MG63 (cell line): ENCODE measurements at regions not wholly inside any gene's neighbourhood (a gene's known extent, or its start where the extent isn't known, plus 50 kb on each side); places are given as distances from the start of the nearest gene placed in this dataset.

ENCODE experiments used
- DNase-seq: peaks from one replicate; pipeline ENCODE4 v3.0.0-alpha.2; 2020
- H3K27me3 ChIP-seq: fragments of 250-450 bp; sonication (Bioruptor Pico); 2 replicates; pipeline ENCODE4 v1.5.1; 2020; ENCODE audit warnings: mild to moderate bottlenecking, moderate library complexity
- H3K36me3 ChIP-seq: fragments of 250-450 bp; sonication (Bioruptor Pico); 2 replicates; pipeline ENCODE4 v1.5.1; 2020; ENCODE audit warnings: mild to moderate bottlenecking, moderate library complexity
- H3K4me3 ChIP-seq: fragments of 250-450 bp; sonication (Bioruptor Pico); 2 replicates; pipeline ENCODE4 v1.5.1; 2020; ENCODE audit warnings: mild to moderate bottlenecking, moderate library complexity
- H3K9me3 ChIP-seq: fragments of 250-450 bp; sonication (Bioruptor Pico); 2 replicates; pipeline ENCODE4 v1.5.1; 2020; ENCODE audit warnings: mild to moderate bottlenecking, moderate library complexity

DNA sequence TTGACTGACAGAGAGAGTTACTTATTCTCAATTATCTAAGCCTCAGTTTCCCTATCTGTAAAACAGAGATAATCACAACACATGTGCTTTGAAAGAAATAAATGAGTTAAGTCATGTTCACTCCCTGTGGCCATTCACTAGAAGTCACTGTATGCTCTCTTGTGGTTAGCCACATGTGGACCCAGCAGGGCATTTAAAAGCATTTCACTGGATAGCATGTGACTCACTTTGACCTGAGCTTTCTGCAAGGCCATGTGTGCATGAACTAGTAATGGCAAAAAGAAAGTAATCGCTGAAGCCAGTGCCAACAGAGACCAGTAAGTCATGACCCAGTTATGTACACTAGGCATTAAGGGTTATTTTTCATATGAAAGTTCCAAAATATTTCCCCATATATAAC is 557.0 kb upstream of the IGFBP3 start:
- Histone ChIP-seq H3K36me3 (no peaks in the 10 kb centered on the region), H3K9me3 (peaks cover 3% of the 10 kb centered on the region), H3K4me3 (no peak overlapping the region), H3K27me3 (no peaks in the 10 kb centered on the region)
- peak; percentile 50 for DNase-seq

DNA sequence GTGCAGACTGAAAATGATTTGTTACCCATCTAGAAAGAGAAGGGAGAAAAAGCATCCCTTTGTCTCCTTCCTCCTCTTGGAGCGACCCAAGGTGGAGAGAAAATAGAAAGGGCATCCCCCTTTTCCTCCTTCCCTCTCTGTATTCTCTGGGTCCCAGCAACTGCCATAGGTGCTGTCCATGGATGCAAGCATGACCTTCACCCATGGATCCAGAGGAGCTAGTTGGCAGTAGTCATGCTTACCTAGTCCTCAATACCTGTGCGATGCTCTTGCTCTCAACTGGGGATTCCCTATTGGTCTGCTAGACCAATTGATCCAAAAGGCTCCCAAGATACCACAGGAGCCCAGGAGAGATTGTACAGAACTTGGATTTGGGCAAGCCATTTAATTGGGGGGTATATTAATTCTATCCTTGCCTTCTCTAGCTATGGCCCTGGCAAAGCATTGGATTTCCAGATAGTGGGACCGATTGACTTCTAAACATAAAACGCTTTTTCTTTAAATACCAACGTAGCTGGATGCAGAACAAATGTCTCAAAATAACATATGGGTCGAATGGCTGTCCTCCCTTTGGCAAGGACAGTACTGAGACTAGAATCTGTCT is 547.8 kb upstream of the IGFBP3 start:
- Histone ChIP-seq H3K4me3 (no peak overlapping the region), H3K27me3 (no peaks in the 10 kb centered on the region), H3K36me3 (no peaks in the 10 kb centered on the region), H3K9me3 (peaks cover 37% of the 10 kb centered on the region)
- no peak for DNase-seq

DNA sequence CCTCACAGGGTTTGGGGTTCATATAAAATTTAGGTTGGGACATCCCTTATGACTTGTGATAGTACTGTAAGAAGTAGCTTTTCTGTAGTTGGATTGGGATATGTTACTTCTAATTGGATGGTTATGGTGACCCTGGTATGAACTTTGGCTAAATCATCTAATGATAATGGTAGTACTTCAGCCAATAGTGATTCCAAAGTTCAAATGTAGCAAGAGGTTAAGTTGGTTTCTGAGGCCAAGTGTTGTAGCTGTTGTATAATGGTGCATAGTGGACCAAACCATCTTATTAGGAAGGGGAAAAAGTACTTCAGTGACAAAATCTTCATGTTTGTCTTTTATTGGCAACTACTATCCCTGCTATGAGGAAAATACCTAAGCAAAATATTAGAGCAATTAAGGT is 542.1 kb upstream of the IGFBP3 start:
- Histone ChIP-seq H3K4me3 (no peak overlapping the region), H3K36me3 (no peaks in the 10 kb centered on the region), H3K27me3 (no peaks in the 10 kb centered on the region), H3K9me3 (peaks cover 36% of the 10 kb centered on the region)
- DNase-seq, result no peak

DNA sequence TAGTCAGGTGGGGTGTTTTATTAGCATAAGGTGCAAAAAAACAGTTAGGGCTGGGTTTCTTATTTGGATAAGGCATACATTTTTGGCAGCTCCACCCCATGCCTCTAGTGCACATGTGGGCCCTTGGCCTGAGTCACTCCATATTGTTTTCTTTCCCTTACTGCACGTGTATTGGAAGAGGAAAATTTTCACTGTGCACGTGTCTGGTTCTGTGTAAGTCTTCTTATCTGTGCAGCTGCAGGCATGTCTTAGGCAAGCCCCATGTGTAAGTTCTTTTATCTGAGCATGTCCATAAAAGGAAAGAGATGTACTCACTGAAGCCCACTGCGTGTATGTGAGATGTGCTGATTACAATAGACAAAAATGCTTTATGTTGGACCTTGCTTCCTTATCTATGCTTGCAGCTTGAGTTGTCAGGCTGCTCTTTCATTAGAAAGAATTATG is 540.3 kb upstream of the IGFBP3 start:
- no peak overlapping the region for H3K4me3 ChIP-seq
- H3K36me3 ChIP-seq, result peaks cover 4% of the 10 kb centered on the region
- peaks cover 37% of the 10 kb centered on the region for H3K9me3 ChIP-seq
- no peak for DNase-seq
- no peaks in the 10 kb centered on the region for H3K27me3 ChIP-seq

DNA sequence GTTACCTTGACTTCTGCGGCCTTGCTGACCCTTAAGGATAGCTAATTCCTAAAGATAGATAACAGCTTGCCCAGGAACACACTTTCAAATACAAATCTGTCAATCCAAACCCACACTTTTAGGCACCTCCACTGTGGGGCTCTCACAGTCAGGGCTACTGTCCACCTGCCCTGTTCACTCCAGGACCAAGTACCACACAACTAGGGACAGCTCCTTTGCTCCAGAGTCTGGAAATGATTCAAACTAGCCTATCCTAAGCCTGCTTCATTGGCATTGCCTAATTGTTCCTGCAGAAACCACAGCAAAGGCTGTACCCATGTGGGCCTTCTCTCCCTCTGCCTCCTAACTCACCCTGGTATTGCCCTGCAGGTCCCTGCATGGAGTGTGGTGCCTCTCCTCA is 538.9 kb upstream of the IGFBP3 start:
- Histone ChIP-seq H3K27me3 (no peaks in the 10 kb centered on the region), H3K9me3 (peaks cover 31% of the 10 kb centered on the region), H3K4me3 (no peak overlapping the region), H3K36me3 (peaks cover 4% of the 10 kb centered on the region)
- DNase-seq, result no peak

DNA sequence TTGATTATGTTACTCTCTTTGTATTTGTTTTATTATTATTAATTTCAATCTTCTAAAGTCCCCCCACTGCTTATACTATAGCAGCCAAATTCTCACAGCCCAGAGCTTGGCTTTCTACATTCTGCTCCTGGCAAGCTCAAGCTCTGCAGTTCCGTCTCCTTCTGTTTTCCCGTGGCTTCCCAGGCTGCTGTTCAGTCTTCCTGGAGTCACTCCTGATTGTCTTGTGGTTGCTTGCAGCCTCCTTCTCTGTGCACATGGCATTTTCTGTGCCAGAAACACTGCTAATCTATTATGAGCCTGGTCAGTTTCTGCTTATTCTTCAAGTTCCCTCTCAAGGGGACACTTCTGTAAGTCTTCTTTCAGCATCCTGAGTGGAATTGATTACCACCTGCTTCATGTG is 533.7 kb upstream of the IGFBP3 start:
- peak; percentile 10 for DNase-seq
- no peaks in the 10 kb centered on the region for H3K27me3 ChIP-seq
- H3K9me3 ChIP-seq, result peaks cover 17% of the 10 kb centered on the region
- H3K4me3 ChIP-seq, result no peak overlapping the region
- peaks cover 4% of the 10 kb centered on the region for H3K36me3 ChIP-seq

DNA sequence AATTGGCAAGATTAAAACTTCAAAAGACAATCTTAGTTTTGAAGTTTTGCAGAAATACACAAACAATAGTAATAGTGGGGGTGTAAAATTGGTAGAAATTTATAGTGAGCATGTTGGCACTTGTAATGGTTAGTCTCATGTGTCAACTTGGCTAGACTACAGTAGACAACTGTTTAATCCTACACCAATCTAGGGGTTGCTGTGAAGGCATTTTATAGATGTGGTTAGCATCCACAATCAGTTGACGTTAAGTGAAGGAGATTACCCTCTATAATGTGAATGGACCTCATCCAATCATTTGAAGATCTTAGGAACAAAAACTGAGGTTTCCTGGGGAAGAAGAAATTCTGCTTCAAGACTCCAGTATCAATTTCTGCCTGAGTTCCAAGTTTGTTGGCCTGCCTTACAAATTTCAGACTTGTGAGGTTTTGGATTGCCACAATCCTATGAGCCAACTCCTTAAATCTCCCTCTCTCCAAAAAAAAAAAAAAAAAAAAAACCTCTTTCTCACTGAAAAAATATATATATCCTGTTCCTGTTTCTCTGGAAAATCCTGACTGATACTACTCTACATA is 531.6 kb upstream of the IGFBP3 start:
- H3K4me3 ChIP-seq, result no peak overlapping the region
- peaks cover 10% of the 10 kb centered on the region; the same call in 1 of the 2 replicates for H3K9me3 ChIP-seq
- no peaks in the 10 kb centered on the region for H3K27me3 ChIP-seq
- DNase-seq, result no peak
- peaks cover 4% of the 10 kb centered on the region for H3K36me3 ChIP-seq

DNA sequence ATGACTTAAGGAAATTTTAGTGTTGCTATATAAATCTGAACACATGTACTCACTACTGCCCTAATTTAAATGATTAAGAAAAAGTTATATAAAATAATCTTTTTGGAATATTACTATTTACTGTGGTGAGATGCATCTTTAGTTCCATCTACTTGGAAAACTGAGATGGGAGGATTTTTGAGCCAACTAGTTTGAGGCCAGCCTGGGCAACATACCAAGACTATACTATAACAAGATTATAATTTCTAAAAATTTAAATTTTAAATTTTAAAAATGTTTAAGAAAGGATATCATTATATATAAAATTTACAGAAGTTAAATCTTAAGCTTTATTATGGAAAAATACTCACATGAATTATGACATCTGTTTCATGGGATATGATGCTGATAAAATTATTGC is 530.8 kb upstream of the IGFBP3 start:
- Histone ChIP-seq H3K4me3 (no peak overlapping the region), H3K36me3 (no peaks in the 10 kb centered on the region), H3K9me3 (peaks cover 6% of the 10 kb centered on the region; the same call in 1 of the 2 replicates), H3K27me3 (no peaks in the 10 kb centered on the region)
- DNase-seq, result no peak

DNA sequence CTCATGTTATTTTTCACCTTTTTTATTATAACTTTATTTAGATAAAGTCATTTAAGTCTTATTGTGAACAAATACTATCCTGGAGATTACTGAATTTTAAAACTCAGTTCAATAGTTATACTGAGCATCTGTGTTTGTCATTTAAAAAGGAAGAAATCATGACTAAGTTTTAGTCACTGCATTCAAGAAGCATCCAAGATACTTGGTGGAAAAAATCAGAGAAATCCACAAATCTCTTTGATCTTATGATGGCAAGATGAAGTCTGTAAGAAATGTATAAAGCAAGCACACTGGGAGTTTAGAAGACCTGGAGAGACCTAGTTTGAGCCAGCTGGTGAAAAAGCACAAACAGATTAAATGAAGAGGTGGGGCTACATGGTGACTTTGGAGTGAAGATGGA is 529.8 kb upstream of the IGFBP3 start:
- DNase-seq, result no peak
- Histone ChIP-seq H3K36me3 (no peaks in the 10 kb centered on the region), H3K4me3 (no peak overlapping the region)

DNA sequence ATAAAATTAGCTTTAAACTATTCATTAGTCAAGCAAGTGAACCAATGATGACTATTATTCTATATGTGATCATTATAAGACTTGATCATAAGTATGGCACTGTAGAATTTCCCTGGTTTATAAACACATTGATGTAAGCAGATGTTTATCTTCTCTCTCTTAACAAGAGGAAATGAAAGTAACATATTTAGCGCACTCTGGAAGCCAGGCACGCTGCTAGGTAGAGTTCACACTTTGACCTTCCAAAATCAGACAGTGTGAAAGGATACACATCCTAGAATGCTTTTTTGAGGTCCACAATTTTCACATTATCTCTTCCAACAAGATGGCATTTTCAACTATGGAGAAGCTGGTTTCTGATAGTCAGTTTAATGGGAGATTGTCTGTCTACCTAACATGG is 529.4 kb upstream of the IGFBP3 start:
- H3K27me3 ChIP-seq, result no peaks in the 10 kb centered on the region
- H3K4me3 ChIP-seq, result no peak overlapping the region
- no peak for DNase-seq
- H3K36me3 ChIP-seq, result no peaks in the 10 kb centered on the region
- peaks cover 6% of the 10 kb centered on the region; the same call in 1 of the 2 replicates for H3K9me3 ChIP-seq

More for the DNA sequence above, 529.8 kb upstream of the IGFBP3 start:
- no peaks in the 10 kb centered on the region for H3K27me3 ChIP-seq
- H3K9me3 ChIP-seq, result peaks cover 6% of the 10 kb centered on the region; the same call in 1 of the 2 replicates

DNA sequence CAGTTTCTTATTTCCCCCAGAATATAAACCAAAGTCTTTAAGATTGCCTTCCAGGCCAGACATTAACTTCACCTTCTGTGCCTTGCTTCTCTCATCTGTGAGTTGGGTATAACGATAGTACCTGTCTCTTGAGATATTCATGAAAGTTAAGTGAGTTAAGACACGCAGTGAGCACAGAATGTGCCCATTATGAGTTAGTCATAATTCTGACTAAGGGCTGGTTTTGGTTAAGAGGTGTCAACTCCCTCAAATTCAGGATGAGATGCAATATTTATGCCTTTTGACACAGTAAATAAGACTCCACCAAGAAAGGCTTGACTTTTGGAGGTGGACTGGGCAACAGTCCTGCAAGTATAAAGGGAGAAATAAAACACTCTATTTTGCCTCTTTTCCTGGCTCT is 528.7 kb upstream of the IGFBP3 start:
- Histone ChIP-seq H3K27me3 (no peaks in the 10 kb centered on the region), H3K36me3 (no peaks in the 10 kb centered on the region), H3K9me3 (peaks cover 6% of the 10 kb centered on the region; the same call in 1 of the 2 replicates), H3K4me3 (no peak overlapping the region)
- DNase-seq, result no peak

DNA sequence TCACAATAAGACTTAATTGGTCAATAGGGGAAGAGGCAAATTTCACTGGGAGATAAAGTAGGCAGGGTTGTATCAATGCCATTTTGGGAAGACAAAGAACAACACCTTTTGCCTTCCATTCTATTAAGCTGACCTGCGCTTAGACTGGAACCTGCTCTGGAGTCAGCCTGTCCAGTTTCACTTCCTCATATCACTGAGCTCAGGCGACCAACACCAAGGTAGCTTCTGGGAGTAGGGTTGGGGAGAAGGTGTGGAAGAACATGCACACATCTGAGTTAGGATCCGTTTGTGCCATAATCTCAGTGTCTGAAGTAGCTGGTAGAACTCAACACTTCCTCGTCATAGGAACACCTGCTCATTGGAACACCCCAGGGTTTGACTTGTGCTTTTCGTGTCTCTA is 527.4 kb upstream of the IGFBP3 start:
- H3K4me3 ChIP-seq, result no peak overlapping the region
- no peak for DNase-seq
- H3K9me3 ChIP-seq, result 0 out of 2 replicates have a peak, but pooled peaks cover 5% of the 10 kb centered on the region
- H3K27me3 ChIP-seq, result no peaks in the 10 kb centered on the region
- H3K36me3 ChIP-seq, result no peaks in the 10 kb centered on the region

DNA sequence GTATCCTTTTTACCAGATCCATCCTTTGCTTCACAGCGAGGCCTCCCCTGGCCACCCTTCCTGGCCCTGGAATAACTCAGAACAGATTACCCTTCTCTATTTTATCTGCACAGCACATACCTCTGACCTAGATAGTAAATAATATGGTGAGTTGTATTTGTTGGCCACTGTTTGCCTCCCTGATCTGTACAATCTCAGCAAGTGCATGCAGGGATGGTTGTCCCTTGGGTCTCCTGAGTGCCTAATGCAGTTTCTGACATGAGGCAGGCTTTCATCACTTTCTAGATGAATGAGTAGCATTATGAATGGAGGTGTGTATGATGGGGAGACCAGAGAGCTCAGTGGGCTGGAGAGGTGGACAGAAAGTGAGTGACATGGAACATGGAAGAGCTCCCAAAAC is 525.1 kb upstream of the IGFBP3 start:
- H3K9me3 ChIP-seq, result 0 out of 2 replicates have a peak, but pooled peaks cover 5% of the 10 kb centered on the region
- H3K27me3 ChIP-seq, result no peaks in the 10 kb centered on the region
- DNase-seq, result no peak
- no peaks in the 10 kb centered on the region for H3K36me3 ChIP-seq
- no peak overlapping the region for H3K4me3 ChIP-seq

DNA sequence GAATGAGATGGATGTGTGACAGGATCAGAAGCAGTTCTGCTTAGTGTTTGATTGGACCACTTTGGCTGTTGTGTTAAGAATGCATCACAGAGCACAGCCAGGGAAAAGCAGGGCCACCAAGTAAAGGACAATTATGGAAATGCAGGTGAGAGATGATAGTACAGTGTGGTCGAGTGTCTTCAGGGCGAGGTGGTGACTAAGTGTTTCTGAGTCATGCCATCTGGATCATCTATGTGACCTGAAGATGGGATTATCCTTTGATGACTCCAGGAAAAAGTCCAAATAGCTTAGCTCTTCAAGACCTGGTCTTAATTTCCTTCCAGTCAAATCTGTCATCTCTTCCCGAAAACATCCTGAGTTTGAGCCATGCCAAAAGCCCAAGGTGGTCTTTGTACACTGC is 523.2 kb upstream of the IGFBP3 start:
- Histone ChIP-seq H3K27me3 (no peaks in the 10 kb centered on the region), H3K4me3 (no peak overlapping the region), H3K36me3 (no peaks in the 10 kb centered on the region), H3K9me3 (0 out of 2 replicates have a peak, but pooled peaks cover 3% of the 10 kb centered on the region)
- DNase-seq, result no peak

DNA sequence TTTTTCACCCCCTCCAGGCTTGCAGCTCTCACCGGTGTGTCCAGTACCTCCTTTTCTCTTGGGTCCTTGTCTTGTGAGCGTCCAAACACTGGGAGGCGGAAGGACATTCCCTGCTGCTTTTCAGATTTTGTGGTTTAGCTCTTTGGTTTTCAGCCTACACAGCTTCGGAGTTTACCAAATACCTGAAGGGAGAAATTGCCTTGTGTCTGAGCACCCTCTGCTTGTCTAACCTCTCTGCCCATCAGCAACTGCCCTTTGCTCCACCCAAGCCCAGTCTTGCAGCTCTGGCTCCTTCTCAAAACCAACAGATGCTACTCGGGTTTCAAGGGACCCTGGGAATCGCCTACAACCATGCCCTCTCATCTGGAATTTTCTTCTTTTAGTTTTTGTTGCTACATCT is 519.1 kb upstream of the IGFBP3 start:
- no peaks in the 10 kb centered on the region for H3K36me3 ChIP-seq
- H3K9me3 ChIP-seq, result peaks cover 5% of the 10 kb centered on the region; the same call in 1 of the 2 replicates
- no peak for DNase-seq
- H3K27me3 ChIP-seq, result no peaks in the 10 kb centered on the region
- H3K4me3 ChIP-seq, result no peak overlapping the region

DNA sequence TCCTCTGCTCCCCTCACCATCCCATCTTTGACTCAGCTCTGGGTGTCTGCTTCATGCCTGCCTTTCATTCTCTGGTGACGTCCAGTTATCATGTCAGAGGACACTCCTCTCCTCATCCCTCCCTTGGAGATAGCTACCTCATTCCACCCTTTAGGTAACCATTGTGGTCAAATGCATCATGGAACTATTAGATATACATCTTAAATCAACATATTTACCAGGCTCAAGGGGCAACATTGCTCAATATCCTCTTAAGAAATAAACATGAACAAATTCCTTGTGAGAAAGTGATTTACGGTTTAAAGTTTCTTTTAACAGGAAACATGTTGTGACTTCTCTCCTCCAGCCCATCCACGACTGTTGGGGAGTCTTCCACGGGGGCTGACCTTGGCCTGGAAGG is 511.6 kb upstream of the IGFBP3 start:
- no peak for DNase-seq
- Histone ChIP-seq H3K4me3 (no peak overlapping the region), H3K9me3 (0 out of 2 replicates have a peak, but pooled peaks cover 5% of the 10 kb centered on the region), H3K36me3 (no peaks in the 10 kb centered on the region), H3K27me3 (no peaks in the 10 kb centered on the region)

DNA sequence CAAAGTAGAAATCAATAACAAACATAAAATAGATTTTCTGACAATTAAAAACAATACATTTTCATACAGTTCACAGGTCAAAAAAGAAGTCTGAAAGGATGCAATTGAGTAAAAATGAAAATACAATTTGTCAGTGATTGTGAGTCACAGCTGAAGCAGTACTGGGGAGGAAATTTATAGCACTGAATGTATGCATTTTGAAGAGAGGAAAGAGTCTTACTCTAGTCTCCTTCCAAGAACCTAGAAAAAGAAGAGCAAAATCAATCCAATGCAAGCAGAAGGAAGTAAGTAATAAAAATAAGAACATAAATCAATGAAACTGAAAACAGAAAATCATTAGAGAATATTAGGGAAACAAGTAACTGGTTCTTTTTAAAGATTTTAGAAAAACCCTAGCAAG is 507.2 kb upstream of the IGFBP3 start:
- DNase-seq, result no peak
- Histone ChIP-seq H3K4me3 (no peak overlapping the region), H3K36me3 (no peaks in the 10 kb centered on the region), H3K9me3 (no peaks in the 10 kb centered on the region; the same call in 1 of the 2 replicates), H3K27me3 (no peaks in the 10 kb centered on the region)

DNA sequence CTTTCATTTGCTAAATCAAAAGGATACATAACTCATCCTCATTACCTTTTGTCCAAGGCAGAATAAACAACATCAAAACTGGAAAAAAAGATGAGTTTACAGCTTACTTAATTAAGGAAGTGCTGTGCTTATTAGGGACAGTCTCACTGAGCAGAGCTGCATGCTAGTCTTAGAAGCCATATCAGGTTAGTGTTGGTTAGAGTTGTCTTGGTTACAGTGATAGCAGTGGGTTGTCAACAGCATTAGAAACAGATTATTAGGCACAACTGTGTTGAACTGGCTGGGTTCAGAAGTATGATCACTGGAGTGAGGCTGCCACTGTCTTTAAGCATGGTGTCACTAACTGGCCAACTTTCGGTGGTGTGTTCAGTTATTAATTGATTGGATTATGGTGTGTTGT is 503.9 kb upstream of the IGFBP3 start:
- Histone ChIP-seq H3K9me3 (peaks cover 3% of the 10 kb centered on the region), H3K27me3 (no peaks in the 10 kb centered on the region), H3K36me3 (no peaks in the 10 kb centered on the region), H3K4me3 (no peak overlapping the region)
- DNase-seq, result no peak
